ENCODE measurements at regions not wholly inside any gene's neighbourhood (a gene's known extent, or its start where the extent isn't known, plus 50 kb on each side); places are given as distances from the start of the nearest gene placed in this dataset.

DNA sequence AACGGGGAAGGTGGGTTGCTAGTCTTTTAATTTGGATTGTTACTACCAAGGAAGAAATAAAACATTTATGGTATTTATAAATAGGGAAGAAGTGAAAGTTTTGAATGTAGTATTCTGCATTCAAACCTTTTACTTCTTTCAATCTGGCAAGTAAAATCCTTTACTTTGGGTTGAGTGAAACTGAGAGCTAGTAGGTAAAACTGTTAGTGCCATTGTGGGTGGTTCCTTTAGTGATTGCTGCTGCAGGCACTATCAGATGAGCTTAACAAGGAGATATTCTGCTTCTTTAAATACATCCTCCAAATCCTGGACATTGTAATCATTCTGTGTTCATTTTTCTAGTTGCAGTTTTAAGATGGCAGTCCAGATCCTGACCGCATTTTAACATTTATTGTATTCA lies 650.9 kb upstream of the PCDH10 start:
- TF ChIP-seq GATA2 (IDR thresholded peaks at IDR 0.05; ENCODE audit: low read depth, low read length), result no peak
- no peak for TF ChIP-seq GATA3 (IDR thresholded peaks at IDR 0.05; ENCODE audit: low read depth, low read length)

Measured in SH-SY5Y (cell line).